IMR-90 (cell line): ENCODE measurements at regions not wholly inside any gene's neighbourhood (a gene's known extent, or its start where the extent isn't known, plus 50 kb on each side); places are given as distances from the start of the nearest gene placed in this dataset.

Experiments used
- BHLHE40 ChIP-seq: fragments of 150-350 bp; IDR thresholded peaks from 2 replicates; pipeline ENCODE4 v1.6.1; 2016; ENCODE audit warnings: mild to moderate bottlenecking, low read depth, low read length
- POLR2A ChIP-seq: IDR thresholded peaks from 2 replicates; pipeline ENCODE4 v1.6.1; 2012; ENCODE audit warnings: mild to moderate bottlenecking, low read depth, low read length
- RAD21 ChIP-seq: IDR thresholded peaks from 2 replicates; pipeline ENCODE4 v1.6.1; 2012; ENCODE audit warnings: low read length, improper control_type of control experiment
- TF ChIP-seq, protein P1 (sequence below): conservative IDR thresholded peaks from 2 replicates; pipeline ENCODE4 v1.5.1; 2012; ENCODE audit warnings: mild to moderate bottlenecking, low read depth, low read length, improper control_type of control experiment

DNA sequence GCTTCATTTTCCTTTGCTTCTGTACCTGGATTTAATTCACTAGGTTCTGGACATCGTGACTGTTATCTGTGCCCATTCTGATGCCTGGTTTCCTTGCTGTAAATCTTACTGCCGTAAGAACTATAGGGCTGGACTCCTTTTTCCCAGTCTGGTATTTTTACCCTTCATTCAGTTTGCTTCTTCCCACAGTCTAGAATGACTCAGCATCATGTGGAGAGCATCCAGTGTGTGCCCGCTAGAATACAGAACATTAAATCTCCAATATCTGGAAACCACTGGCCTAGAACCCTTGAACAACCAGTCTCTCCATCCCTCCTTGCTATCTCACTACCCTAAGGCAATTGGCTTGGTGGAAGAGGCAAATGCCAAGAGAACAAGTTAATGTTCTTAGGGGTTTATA lies 1075.4 kb upstream of the ZEB2 start:
- TF ChIP-seq POLR2A (no peak), RAD21 (no peak), BHLHE40 (no peak)
- TF ChIP-seq, protein P1, sequence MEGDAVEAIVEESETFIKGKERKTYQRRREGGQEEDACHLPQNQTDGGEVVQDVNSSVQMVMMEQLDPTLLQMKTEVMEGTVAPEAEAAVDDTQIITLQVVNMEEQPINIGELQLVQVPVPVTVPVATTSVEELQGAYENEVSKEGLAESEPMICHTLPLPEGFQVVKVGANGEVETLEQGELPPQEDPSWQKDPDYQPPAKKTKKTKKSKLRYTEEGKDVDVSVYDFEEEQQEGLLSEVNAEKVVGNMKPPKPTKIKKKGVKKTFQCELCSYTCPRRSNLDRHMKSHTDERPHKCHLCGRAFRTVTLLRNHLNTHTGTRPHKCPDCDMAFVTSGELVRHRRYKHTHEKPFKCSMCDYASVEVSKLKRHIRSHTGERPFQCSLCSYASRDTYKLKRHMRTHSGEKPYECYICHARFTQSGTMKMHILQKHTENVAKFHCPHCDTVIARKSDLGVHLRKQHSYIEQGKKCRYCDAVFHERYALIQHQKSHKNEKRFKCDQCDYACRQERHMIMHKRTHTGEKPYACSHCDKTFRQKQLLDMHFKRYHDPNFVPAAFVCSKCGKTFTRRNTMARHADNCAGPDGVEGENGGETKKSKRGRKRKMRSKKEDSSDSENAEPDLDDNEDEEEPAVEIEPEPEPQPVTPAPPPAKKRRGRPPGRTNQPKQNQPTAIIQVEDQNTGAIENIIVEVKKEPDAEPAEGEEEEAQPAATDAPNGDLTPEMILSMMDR = no peak
